Erythroblast (primary cell): ENCODE measurements at regions not wholly inside any gene's neighbourhood (a gene's known extent, or its start where the extent isn't known, plus 50 kb on each side); places are given as distances from the start of the nearest gene placed in this dataset.

Experiments used
- GATA1 ChIP-seq: IDR thresholded peaks from 2 replicates; pipeline ENCODE4 v1.6.1; 2011; ENCODE audit warnings: low read depth, mild to moderate bottlenecking, control low read depth, low read length, moderate library complexity
- POLR2A ChIP-seq: IDR thresholded peaks from 2 replicates; pipeline ENCODE4 v1.6.1; 2011; ENCODE audit warnings: mild to moderate bottlenecking, low read length

DNA sequence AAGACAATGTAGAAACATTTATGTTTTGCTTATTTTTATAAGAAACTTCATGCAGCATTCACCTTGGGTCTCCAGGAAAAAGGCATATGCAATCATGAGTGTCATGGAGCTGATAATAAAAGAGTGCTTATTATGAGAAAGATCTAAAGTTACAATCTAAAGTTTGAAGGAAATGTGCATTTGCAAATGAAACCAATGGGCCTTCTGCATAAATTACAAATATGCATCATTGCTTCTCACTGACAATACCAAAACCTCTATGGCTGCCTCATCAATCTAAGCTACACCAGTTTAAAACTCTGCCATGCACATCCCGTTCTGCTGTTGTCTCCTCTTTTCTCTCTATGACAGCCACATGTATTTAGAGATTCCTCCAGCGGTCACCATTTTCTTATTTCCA, 103.2 kb upstream of the ABI3BP start:
- TF ChIP-seq POLR2A = no peak
- TF ChIP-seq GATA1 = no peak
